Parathyroid adenoma (tissue), 2 donors: ENCODE measurements at regions not wholly inside any gene's neighbourhood (a gene's known extent, or its start where the extent isn't known, plus 50 kb on each side); places are given as distances from the start of the nearest gene placed in this dataset.

Experiments used
- H2AFZ ChIP-seq: fragments of 300-600 bp; sonication (generic); one replicate; pipeline ENCODE4 v1.7.0; 2017; ENCODE audit warnings: antibody characterized with exemption, mild to moderate bottlenecking
- H3K27ac ChIP-seq: fragments of 300-600 bp; sonication (generic); one replicate; pipeline ENCODE4 v1.7.0; 2017
- H3K27me3 ChIP-seq: fragments of 300-600 bp; sonication (generic); one replicate; pipeline ENCODE4 v1.7.0; 2017; ENCODE audit warnings: low read length; ENCODE audit not compliant: control insufficient read depth, insufficient read depth
- H3K36me3 ChIP-seq: fragments of 300-600 bp; sonication (generic); one replicate; pipeline ENCODE4 v1.7.0; 2017; ENCODE audit warnings: low read length; ENCODE audit not compliant: control insufficient read depth, insufficient read depth
- H3K4me1 ChIP-seq: fragments of 300-600 bp; sonication (generic); one replicate; pipeline ENCODE4 v1.7.0; 2017; ENCODE audit warnings: control low read depth
- H3K4me2 ChIP-seq: fragments of 300-600 bp; sonication (generic); one replicate; pipeline ENCODE4 v1.7.0; 2017; ENCODE audit warnings: low read length
- H3K4me3 ChIP-seq: fragments of 300-600 bp; sonication (generic); one replicate; pipeline ENCODE4 v1.7.0; 2017; ENCODE audit warnings: low read depth, low read length
- H3K79me2 ChIP-seq: fragments of 300-600 bp; sonication (generic); one replicate; pipeline ENCODE4 v1.7.0; 2017; ENCODE audit warnings: control low read depth
- H3K9ac ChIP-seq: fragments of 300-600 bp; sonication (generic); one replicate; pipeline ENCODE4 v1.7.0; 2017; ENCODE audit warnings: mild to moderate bottlenecking
- H3K9me3 ChIP-seq: fragments of 300-600 bp; sonication (generic); one replicate; pipeline ENCODE4 v1.7.0; 2017; ENCODE audit warnings: low read length; ENCODE audit not compliant: control insufficient read depth
- TF ChIP-seq, protein P1 (sequence below): fragments of 300-600 bp; sonication (generic); IDR thresholded peaks from one replicate; pipeline ENCODE4 v1.7.0; 2017; ENCODE audit warnings: antibody characterized with exemption, mild to moderate bottlenecking
- donor health status: primary hyperparathyroidism.

DNA sequence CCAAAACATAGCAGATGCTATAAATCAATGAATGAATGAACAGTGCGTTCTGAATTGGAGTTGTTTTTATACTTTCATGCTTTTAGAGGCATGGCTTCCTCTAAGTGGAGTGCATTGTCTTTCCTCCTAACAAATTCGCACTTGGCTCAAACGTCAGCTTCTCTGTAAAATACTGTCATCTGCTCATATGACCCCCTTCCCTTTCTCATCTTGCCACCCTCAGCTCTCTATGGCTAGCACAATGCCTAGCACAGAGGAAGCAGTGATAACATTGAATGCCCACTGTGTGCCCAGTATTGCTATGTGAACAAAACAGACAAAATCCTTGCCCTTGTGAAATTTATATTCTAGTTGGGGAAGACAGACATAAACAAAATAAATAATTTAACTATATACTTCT, 258.8 kb downstream of the MREG start:
- H3K27ac ChIP-seq: no peak overlapping the region
- no peak overlapping the region for H3K4me3 ChIP-seq
- no peaks in the 10 kb centered on the region for H3K36me3 ChIP-seq
- no peaks in the 10 kb centered on the region for H3K79me2 ChIP-seq
- H3K4me1 ChIP-seq: peaks cover 9% of the 10 kb centered on the region
- H3K9me3 ChIP-seq: no peaks in the 10 kb centered on the region
- H3K27me3 ChIP-seq: no peaks in the 10 kb centered on the region
- no peak overlapping the region for H3K9ac ChIP-seq
- no peak overlapping the region for H2AFZ ChIP-seq
- TF ChIP-seq, protein P1, sequence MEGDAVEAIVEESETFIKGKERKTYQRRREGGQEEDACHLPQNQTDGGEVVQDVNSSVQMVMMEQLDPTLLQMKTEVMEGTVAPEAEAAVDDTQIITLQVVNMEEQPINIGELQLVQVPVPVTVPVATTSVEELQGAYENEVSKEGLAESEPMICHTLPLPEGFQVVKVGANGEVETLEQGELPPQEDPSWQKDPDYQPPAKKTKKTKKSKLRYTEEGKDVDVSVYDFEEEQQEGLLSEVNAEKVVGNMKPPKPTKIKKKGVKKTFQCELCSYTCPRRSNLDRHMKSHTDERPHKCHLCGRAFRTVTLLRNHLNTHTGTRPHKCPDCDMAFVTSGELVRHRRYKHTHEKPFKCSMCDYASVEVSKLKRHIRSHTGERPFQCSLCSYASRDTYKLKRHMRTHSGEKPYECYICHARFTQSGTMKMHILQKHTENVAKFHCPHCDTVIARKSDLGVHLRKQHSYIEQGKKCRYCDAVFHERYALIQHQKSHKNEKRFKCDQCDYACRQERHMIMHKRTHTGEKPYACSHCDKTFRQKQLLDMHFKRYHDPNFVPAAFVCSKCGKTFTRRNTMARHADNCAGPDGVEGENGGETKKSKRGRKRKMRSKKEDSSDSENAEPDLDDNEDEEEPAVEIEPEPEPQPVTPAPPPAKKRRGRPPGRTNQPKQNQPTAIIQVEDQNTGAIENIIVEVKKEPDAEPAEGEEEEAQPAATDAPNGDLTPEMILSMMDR: no peak
- no peak overlapping the region for H3K4me2 ChIP-seq

DNA sequence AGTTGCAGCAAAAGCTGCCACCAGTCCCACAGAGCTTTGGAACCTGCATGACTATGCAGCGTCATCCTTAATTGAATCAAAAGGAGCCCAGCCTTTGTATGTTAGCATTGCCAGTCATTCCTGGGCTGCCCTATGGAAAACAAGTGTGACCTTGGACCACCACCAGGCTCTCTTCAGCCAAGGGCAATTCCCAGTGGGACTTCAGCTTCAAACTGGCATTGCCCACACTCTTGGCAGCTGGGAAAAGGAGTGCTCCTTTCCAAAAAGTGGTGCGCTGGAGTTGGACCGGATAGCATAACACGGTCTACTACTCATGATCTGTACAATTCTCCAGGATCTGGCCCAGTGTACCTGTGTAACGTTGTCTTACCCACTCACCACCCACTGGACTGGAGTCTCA, 259.5 kb downstream of the MREG start:
- Histone ChIP-seq H3K27me3 (no peaks in the 10 kb centered on the region), H3K27ac (no peak overlapping the region), H3K36me3 (no peaks in the 10 kb centered on the region), H3K9me3 (no peaks in the 10 kb centered on the region), H2AFZ (no peak overlapping the region), H3K4me3 (no peak overlapping the region), H3K79me2 (no peaks in the 10 kb centered on the region), H3K9ac (no peak overlapping the region), H3K4me2 (no peak overlapping the region), H3K4me1 (peaks cover 16% of the 10 kb centered on the region)
- TF ChIP-seq, protein P1: no peak

DNA sequence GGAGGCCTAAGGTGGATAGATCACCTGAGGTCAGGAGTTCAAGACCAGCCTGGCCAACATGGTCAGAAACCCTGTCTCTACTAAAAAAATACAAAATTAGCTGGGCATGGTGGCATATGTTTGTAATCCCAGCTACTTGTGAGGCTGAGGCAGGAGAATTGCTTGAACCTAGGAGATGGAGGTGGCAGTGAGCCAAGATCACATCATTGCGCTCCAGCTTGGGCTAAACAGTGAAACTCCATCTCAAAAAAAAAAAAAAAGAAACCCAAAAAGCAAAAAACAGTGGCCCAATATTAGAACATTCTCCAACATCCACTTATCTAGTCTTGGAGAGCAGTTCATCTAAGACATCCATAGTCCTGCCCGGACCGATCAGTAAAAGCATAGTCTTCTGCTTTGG, 260.4 kb downstream of the MREG start:
- H3K79me2 ChIP-seq: no peaks in the 10 kb centered on the region

DNA sequence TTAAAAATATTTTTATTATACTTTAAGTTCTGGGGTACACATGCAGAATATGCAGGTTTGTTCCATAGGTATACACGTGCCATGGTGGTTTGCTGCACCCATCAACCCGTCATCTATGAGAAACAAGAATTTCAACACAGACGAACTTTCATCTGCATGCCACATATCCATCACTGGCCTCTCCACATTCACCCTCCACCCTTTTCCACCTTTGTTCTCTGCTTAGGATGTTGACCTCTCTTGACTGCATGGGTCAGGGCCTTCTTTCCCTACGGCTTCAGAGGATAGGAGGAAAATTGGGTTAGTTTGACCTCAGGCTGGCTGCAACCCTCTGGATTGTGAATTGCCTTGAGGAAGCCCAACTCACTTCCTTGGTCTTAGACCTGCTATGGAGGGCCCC, 260.9 kb downstream of the MREG start:
- H2AFZ ChIP-seq: no peak overlapping the region
- H3K9ac ChIP-seq: no peak overlapping the region
- no peaks in the 10 kb centered on the region for H3K27me3 ChIP-seq
- no peaks in the 10 kb centered on the region for H3K36me3 ChIP-seq
- H3K4me3 ChIP-seq: no peak overlapping the region
- H3K79me2 ChIP-seq: no peaks in the 10 kb centered on the region
- peaks cover 25% of the 10 kb centered on the region for H3K4me1 ChIP-seq
- H3K27ac ChIP-seq: no peak overlapping the region
- TF ChIP-seq, protein P1: no peak
- no peak overlapping the region for H3K4me2 ChIP-seq
- H3K9me3 ChIP-seq: no peaks in the 10 kb centered on the region

More for the DNA sequence above, 260.4 kb downstream of the MREG start:
- H2AFZ ChIP-seq: no peak overlapping the region
- TF ChIP-seq, protein P1: no peak
- peaks cover 24% of the 10 kb centered on the region for H3K4me1 ChIP-seq
- H3K36me3 ChIP-seq: no peaks in the 10 kb centered on the region
- no peak overlapping the region for H3K4me2 ChIP-seq
- H3K4me3 ChIP-seq: no peak overlapping the region
- H3K9ac ChIP-seq: no peak overlapping the region
- H3K27ac ChIP-seq: no peak overlapping the region
- H3K9me3 ChIP-seq: no peaks in the 10 kb centered on the region
- no peaks in the 10 kb centered on the region for H3K27me3 ChIP-seq

DNA sequence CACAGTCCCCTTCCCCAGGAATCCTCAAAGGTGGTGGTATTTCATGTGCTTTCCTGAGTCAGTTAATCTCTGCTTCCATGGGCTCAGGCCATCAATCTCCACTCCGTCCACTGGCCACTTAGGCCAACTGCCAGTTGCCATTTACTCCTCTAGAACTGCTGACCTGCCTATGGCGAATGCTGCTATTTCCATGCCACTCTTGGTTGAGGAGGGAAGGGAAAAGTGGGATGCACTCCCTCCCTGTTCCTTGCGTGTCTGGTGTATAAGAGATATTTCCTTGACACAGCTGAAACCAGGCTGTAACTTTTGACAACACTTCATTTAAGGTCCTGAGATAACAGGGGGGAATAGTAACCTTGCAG, 261.5 kb downstream of the MREG start:
- Histone ChIP-seq H3K9me3 (no peaks in the 10 kb centered on the region), H3K4me2 (no peak overlapping the region), H3K9ac (no peak overlapping the region), H3K36me3 (no peaks in the 10 kb centered on the region), H3K4me3 (no peak overlapping the region), H3K27ac (no peak overlapping the region), H3K27me3 (no peaks in the 10 kb centered on the region), H3K4me1 (peaks cover 31% of the 10 kb centered on the region), H3K79me2 (no peaks in the 10 kb centered on the region), H2AFZ (no peak overlapping the region)
- TF ChIP-seq, protein P1: no peak
